GM18868 (cell line): ENCODE measurements at regions not wholly inside any gene's neighbourhood (a gene's known extent, or its start where the extent isn't known, plus 50 kb on each side); places are given as distances from the start of the nearest gene placed in this dataset.
"Not testable (repeated sequence)": the region's sequence is repeated elsewhere in the genome, so short reads cannot be mapped to it uniquely, and the experiment has no call there.

Source experiments
- ATAC-seq: cut with Tn5 transposase; IDR thresholded peaks from one replicate; pipeline ENCODE4 v1.9.1; 2021; ENCODE audit warnings: mild to moderate bottlenecking, moderate library complexity; ENCODE audit not compliant: unreplicated experiment

DNA sequence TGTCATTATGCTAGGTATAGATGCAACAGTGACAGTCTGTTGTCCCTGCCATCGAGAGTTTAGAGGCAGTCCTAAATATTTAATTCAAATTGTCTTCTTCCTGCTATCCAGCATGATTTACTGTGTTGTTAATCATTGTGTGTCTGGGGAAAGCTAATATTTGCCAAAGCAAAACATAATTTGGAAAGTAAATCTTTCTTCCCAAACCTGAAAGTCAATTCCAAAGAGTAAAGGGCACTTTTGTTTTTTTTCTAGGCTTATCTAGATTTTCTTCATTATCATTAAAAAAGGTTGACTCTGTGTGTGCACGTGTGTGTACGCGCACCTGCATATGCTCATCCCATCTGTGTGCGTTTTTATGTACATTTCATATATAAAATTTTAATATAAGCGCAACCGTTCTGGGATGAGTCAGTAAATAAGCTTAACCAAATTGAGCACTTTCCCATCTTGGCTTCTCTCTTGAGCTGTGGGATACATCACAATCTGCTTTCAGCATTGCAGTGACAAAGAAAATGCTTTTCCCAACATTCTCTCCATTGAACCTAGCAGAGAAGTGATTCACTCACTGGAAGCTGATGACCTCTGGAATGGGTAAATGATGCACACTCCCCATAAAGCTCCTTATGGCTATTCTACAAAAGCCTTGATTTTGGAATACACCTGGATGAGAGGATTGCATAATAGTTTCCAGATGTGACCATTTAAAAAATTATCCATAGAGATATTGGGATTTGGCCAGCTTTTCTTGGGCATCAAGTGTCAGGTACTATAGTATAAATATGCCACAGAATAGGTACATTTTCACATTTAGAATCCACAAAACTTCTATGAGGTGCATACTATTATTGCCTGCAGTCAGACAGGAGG is 488.4 kb downstream of the ADCYAP1 start:
- ATAC-seq: no peak

- ATAC-seq: no peak
These were observed 489.3 kb downstream of the ADCYAP1 start for GRCh38 chr18:1393929-1394328.

- no peak for ATAC-seq
These were observed 489.8 kb downstream of the ADCYAP1 start for GRCh38 chr18:1394426-1394825.

- ATAC-seq: no peak
These were observed 490.3 kb downstream of the ADCYAP1 start for GRCh38 chr18:1394966-1395365.

- ATAC-seq: no peak
These were observed 503.7 kb downstream of the ADCYAP1 start for GRCh38 chr18:1408376-1408775.

DNA sequence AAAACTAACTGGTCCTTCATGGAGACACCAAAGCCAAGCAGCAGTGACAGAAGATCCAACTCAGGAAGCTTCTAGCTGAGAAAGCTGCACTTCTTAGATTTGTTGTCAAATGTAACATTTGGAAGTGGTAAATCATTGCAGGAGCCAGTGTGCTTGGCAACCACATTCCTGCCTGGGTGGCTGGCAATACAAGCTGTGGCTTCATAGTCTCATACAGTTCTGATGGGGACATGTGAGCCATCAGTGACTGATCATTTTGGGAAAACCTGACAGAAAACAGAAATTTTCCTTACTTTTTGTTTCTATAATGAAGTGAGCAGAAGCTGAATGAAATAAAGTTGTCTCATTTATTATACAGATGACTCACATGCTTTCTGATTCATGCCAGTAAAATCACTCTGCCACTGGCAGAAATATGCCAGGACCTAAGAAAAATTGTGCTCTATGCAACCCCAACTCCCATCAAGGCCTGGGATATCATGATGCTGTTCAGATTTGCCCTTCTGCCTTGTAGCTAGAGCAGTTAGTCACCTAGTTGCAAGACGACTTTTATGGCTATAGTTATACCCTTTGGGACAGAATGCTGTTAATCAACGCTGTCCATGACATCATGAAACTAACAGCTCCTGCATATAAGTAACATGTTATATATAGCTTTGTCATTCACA is 508.1 kb downstream of the ADCYAP1 start:
- ATAC-seq: no peak

- no peak for ATAC-seq
These were observed 508.6 kb downstream of the ADCYAP1 start for GRCh38 chr18:1413323-1413675.

GRCh38 chr18:1416074-1416473 is 511.4 kb downstream of the ADCYAP1 start:
- no peak for ATAC-seq

GRCh38 chr18:1421502-1421901 is 516.8 kb downstream of the ADCYAP1 start:
- ATAC-seq: no peak

DNA sequence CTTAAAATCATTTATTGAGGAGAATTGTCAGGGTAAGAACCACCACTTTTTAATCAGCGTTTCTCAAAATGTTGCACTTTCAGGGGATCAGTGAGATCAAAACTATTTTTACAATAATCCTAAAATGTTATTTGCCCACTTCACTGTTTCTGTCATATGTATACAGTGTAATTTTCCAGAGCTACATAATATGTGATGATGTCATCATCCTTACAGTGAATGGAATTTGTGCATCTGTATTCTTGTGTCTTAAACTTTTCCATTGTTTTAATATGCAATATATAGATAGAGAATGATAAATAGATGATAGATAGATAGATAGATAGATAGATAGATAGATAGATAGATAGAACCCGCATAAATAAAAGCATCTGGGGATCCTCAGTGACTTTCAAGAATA is 518.0 kb downstream of the ADCYAP1 start:
- no peak for ATAC-seq

GRCh38 chr18:1425679-1426078 is 521.0 kb downstream of the ADCYAP1 start:
- ATAC-seq: no peak

- no peak for ATAC-seq
These were observed 530.8 kb downstream of the ADCYAP1 start for GRCh38 chr18:1435487-1435886.

DNA sequence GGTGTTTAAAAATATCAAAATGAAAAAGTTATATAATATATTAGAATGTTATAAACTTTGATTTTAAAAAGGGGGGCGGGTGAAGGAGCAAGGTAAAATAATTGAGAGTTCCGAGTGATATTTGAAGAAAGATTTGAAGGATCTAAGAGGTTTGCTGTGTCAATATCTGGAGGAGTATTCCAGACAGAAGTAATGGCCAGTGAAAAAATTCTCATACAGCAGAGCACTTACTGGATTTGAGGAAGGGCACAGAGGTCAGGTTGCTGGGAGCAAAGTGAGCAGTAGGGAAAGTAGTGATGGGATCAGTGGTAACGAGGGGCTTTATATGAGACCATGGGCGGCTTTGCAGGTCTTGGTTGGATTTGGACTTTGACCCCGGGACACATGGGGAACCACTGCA is 531.5 kb downstream of the ADCYAP1 start:
- no peak for ATAC-seq

DNA sequence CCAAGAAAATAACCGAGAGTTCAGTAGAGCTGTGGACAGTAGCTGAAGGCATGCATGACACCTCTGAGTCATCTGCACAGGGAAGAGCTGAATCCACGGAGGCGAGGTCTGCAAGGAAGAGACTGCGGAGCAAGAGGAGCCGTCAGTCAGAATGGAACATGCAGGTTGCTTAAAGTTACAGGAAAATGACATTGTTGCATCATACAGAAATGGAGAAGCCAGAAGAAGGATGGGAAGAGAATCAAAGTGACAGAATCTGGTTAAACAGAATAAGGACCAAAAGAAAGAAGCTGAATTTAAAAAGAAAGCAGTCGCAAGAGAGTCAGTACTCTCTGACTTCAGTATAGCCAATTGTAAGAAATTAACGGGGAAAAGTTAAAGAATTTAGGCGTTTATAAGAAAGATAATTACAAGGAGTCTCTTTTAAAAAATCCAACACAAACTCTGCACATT is 533.8 kb downstream of the ADCYAP1 start:
- ATAC-seq: no peak

- no peak for ATAC-seq
These were observed 534.3 kb downstream of the ADCYAP1 start for GRCh38 chr18:1438967-1439366.

- not testable (repeated sequence) for ATAC-seq
These were observed 539.4 kb downstream of the ADCYAP1 start for GRCh38 chr18:1444062-1444461.

DNA sequence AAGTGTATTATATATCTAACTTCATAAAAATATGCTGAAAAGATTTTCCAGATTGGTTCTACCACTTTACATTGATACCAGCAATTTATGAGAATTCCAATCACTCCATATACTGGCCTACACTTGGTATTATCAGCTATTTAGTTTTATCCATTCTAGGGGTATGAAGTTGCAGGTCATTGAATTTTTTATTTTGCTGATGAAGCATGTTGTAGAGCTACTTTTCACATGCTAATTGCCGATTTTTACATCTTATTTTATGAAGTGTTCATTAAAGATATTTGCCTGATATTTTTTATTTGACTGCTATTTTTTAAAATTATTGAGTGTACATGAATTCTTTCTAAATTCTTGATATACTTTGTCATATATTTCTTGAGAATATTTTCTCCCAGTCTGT is 542.1 kb downstream of the ADCYAP1 start:
- ATAC-seq: no peak

- ATAC-seq: no peak
These were observed 548.1 kb downstream of the ADCYAP1 start for GRCh38 chr18:1452821-1453220.

DNA sequence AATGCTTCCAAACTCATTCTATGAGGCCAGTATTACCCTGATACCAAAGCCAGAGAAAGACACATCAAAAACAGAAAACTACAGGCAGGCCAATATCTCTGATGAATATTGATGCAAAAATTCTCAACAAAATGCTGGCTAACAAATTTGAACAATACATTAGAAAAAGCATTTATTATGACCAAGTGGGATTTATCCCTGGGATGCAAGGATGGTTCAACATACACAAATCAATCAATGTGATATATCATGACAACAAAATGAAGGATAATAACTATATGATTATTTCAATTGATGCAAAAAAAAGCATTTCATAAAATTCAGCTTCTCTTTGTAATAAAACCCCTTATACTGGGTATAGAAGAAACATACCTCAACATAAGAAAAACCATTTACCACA is 550.9 kb downstream of the ADCYAP1 start:
- ATAC-seq: no peak

DNA sequence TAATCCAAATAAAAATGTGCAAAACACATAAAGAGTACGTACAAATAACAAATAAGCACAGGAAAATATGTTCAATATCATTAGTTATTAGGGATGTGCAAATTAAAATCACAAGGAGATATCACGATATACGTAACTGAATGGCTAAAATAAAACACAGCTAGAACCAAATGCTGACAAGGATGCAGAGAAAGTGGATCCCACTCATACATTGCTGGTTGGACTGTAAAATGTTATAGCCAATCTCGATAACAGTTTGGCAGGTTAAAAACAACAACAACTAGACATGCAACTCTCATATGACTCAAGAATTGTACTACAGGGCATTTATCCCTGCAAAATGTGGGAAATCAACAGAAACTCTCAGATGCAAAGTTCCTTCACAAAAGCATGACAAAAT is 553.9 kb downstream of the ADCYAP1 start:
- no peak for ATAC-seq

- ATAC-seq: no peak
These were observed 559.3 kb downstream of the ADCYAP1 start for GRCh38 chr18:1463981-1464380.

- no peak for ATAC-seq
These were observed 560.0 kb downstream of the ADCYAP1 start for GRCh38 chr18:1464444-1465217.
